Suprapubic skin (tissue), 4 donors: ENCODE measurements at regions not wholly inside any gene's neighbourhood (a gene's known extent, or its start where the extent isn't known, plus 50 kb on each side); places are given as distances from the start of the nearest gene placed in this dataset.

Source experiments
- CTCF ChIP-seq, 2 donors: fragments of 200-600 bp in 1 of 2; fragments of 450-650 bp in 1 of 2; sonication (generic) in 1 of 2; IDR thresholded peaks; one replicate each; pipeline ENCODE4 v1.5.1; 2016 to 2019; ENCODE audit warnings: antibody characterized with exemption in 2 of 2, mild to moderate bottlenecking in 1 of 2, moderate library complexity in 1 of 2
- EP300 ChIP-seq: sonication (generic); formaldehyde crosslinking; IDR thresholded peaks from one replicate; pipeline ENCODE4 v1.6.1; 2017; ENCODE audit warnings: antibody characterized with exemption
- POLR2A ChIP-seq, 2 donors: fragments of 450-650 bp; IDR thresholded peaks; one replicate each; pipeline ENCODE4 v1.6.1; 2017; ENCODE audit warnings: antibody characterized with exemption in 2 of 2, mild to moderate bottlenecking in 2 of 2, moderate library complexity in 2 of 2
- POLR2AphosphoS5 ChIP-seq, 3 donors: sonication (generic); formaldehyde crosslinking; IDR thresholded peaks; one replicate each; pipeline ENCODE4 v1.6.1; 2017; ENCODE audit warnings: antibody characterized with exemption in 3 of 3

- TF ChIP-seq POLR2AphosphoS5 (IDR thresholded peaks at IDR 0.05) (no peak), POLR2A (IDR thresholded peaks at IDR 0.05) (no peak), CTCF (IDR thresholded peaks at IDR 0.05) (no peak), EP300 (no peak)
Measured at GRCh38 chr11:92357344-92357743, 132.7 kb downstream of the FAT3 start.
